ENCODE measurements at regions not wholly inside any gene's neighbourhood (a gene's known extent, or its start where the extent isn't known, plus 50 kb on each side); places are given as distances from the start of the nearest gene placed in this dataset.

DNA sequence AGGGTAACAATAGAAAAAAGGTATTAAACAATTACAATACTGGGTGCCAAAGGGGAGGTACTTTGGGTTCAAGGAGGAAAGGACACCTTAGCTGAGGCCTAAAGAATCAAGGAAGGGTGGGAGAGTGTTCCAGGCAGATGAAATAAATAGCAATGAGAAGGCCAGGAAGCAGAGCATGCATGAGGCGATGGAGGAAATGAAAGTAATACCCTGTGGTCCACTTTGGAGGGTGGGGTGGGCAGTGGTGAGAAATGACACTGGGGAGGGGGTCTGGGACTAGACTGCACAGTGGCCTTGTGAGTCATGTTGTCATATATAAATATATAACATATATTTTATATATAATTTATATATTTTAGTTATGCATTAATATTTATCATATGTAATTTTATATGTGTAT lies 55.9 kb downstream of the BHLHE40 start:
- TF ChIP-seq CTCF (IDR thresholded peaks at IDR 0.05): no peak
- Histone ChIP-seq H3K4me1 (no peaks in the 10 kb centered on the region), H3K27me3 (no peaks in the 10 kb centered on the region), H3K27ac (no peak overlapping the region), H3K9me3 (no peaks in the 10 kb centered on the region), H3K9ac (ENCODE audit: low read depth in 2 of 2, low read length in 2 of 2) (no peak overlapping the region), H3K4me3 (no peak overlapping the region), H3K36me3 (no peaks in the 10 kb centered on the region)
- DNase-seq: no peak
- intact Hi-C loops (cut with DNase I): no loop called here

GRCh38 chr3:5035692-5036391 lies 56.6 kb downstream of the BHLHE40 start:
- no peak for TF ChIP-seq CTCF (IDR thresholded peaks at IDR 0.05)
- H3K27ac ChIP-seq: no peak overlapping the region
- H3K36me3 ChIP-seq: no peaks in the 10 kb centered on the region
- no peaks in the 10 kb centered on the region for H3K27me3 ChIP-seq
- no peak overlapping the region for H3K9ac ChIP-seq (ENCODE audit: low read depth in 2 of 2, low read length in 2 of 2)
- no peak overlapping the region for H3K4me3 ChIP-seq
- DNase-seq: no peak
- H3K9me3 ChIP-seq: no peaks in the 10 kb centered on the region
- intact Hi-C loops (cut with DNase I): no loop called here
- no peaks in the 10 kb centered on the region for H3K4me1 ChIP-seq

GRCh38 chr3:5036392-5036766 lies 57.1 kb downstream of the BHLHE40 start:
- Histone ChIP-seq H3K9ac (ENCODE audit: low read depth in 2 of 2, low read length in 2 of 2) (no peak overlapping the region), H3K27ac (no peak overlapping the region), H3K9me3 (no peaks in the 10 kb centered on the region), H3K4me3 (no peak overlapping the region), H3K27me3 (no peaks in the 10 kb centered on the region), H3K36me3 (no peaks in the 10 kb centered on the region), H3K4me1 (no peaks in the 10 kb centered on the region)
- intact Hi-C loops (cut with DNase I): no loop called here
- no peak for TF ChIP-seq CTCF (IDR thresholded peaks at IDR 0.05)
- DNase-seq: no peak

DNA sequence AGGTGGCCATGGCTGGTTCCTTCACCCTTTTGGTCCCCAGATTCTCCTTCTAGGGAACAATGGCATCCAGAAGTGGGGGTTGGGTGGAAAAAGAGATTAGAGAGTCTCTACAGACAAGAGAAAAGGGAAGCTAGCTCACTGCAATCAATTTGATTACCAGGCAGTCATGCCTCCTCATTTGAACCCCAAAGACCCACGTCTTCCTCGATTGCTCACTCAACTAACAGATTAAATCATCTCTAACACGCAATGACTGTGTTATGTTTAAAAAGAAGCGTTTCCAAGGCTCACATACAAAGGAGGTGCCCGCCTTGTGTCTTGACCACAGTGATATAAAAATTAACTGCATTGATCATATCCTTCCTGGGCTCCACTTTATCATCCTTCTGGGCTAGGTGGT lies 57.6 kb downstream of the BHLHE40 start:
- Histone ChIP-seq H3K27me3 (no peaks in the 10 kb centered on the region), H3K9me3 (no peaks in the 10 kb centered on the region), H3K9ac (ENCODE audit: low read depth in 2 of 2, low read length in 2 of 2) (no peak overlapping the region), H3K4me3 (no peak overlapping the region), H3K27ac (no peak overlapping the region), H3K36me3 (no peaks in the 10 kb centered on the region), H3K4me1 (no peaks in the 10 kb centered on the region)
- no peak for DNase-seq
- no peak for TF ChIP-seq CTCF (IDR thresholded peaks at IDR 0.05)
- intact Hi-C loops (cut with DNase I): no loop called here

DNA sequence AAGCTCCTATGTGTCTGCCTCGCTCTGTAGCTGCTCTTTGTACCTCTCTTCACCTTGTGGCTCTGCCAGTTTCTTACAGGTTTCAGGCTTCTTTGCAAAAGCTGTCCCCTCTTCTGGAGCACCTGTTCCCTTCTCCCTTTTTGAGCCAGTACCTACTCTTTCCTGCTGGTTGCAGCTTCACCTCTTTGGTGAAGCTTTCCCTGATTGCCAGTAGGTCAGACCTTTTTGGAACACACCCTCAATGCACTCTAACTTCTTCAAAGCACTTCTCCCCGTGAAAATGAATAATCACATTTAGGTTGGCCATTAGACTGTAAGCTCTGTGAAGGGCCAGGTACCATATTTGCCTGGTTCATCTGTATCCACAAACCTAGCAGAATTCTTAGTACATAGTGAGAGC lies 60.3 kb downstream of the BHLHE40 start:
- H3K9me3 ChIP-seq: no peaks in the 10 kb centered on the region
- H3K27ac ChIP-seq: no peak overlapping the region
- no peak overlapping the region for H3K9ac ChIP-seq (ENCODE audit: low read depth in 2 of 2, low read length in 2 of 2)
- H3K27me3 ChIP-seq: no peaks in the 10 kb centered on the region
- no peak for TF ChIP-seq CTCF (IDR thresholded peaks at IDR 0.05)
- no peak overlapping the region for H3K4me3 ChIP-seq
- intact Hi-C loops (cut with DNase I): no loop called here
- H3K36me3 ChIP-seq: no peaks in the 10 kb centered on the region
- H3K4me1 ChIP-seq: no peaks in the 10 kb centered on the region
- DNase-seq: no peak
